PC-3 (cell line): ENCODE measurements at regions not wholly inside any gene's neighbourhood (a gene's known extent, or its start where the extent isn't known, plus 50 kb on each side); places are given as distances from the start of the nearest gene placed in this dataset.

Source experiments
- ATAC-seq: fragments of 200-7000 bp; cut with Tn5 transposase; 2 replicates; pipeline ENCODE4 v1.9.1; 2020; ENCODE audit warnings: mild to moderate bottlenecking, moderate library complexity
- BruUV-seq: library from RNA; stranded (reverse); fragments of 400-500 nt; replicated peaks from 2 replicates; lab custom pipeline; 2021; lab: Mats Ljungman, UMichigan
- CTCF ChIA-PET: fragments of 300-600 bp; sonication (Branson Sonifier 250); formaldehyde crosslinking; loops from one replicate; lab custom pipeline; 2022; ENCODE audit warnings: antibody characterized with exemption; lab: Charles Lee
- POLR2A ChIA-PET: fragments of 300-600 bp; sonication (Branson Sonifier 250); formaldehyde crosslinking; loops from one replicate; lab custom pipeline; 2022; ENCODE audit warnings: antibody characterized with exemption; ENCODE audit not compliant: unreplicated experiment; lab: Charles Lee
- DNase-seq: peaks from one replicate; pipeline ENCODE4 v3.0.0-alpha.2; 2015
- H2AFZ ChIP-seq: fragments of 300-600 bp; sonication (generic); 2 replicates; pipeline ENCODE4 v1.6.0; 2016; ENCODE audit warnings: antibody characterized with exemption, low read length
- H3F3A ChIP-seq: fragments of 300-600 bp; sonication (generic); one replicate; pipeline ENCODE4 v1.6.0; 2017; ENCODE audit warnings: antibody characterized with exemption, low read length, control low read depth, mild to moderate bottlenecking; ENCODE audit not compliant: unreplicated experiment
- H3K27ac ChIP-seq: fragments of 300-600 bp; sonication (generic); 2 replicates; pipeline ENCODE4 v1.5.1; 2016; ENCODE audit warnings: mild to moderate bottlenecking, low read length
- H3K27me3 ChIP-seq: fragments of 300-600 bp; sonication (generic); 2 replicates; pipeline ENCODE4 v1.6.1; 2016; ENCODE audit warnings: low read length, mixed read lengths
- H3K36me3 ChIP-seq: fragments of 300-600 bp; sonication (generic); 2 replicates; pipeline ENCODE4 v1.6.1; 2016; ENCODE audit warnings: low read depth, mixed run types, low read length, mixed read lengths
- H3K4me1 ChIP-seq: fragments of 300-600 bp; sonication (generic); 2 replicates; pipeline ENCODE4 v1.5.1; 2016; ENCODE audit warnings: low read length; ENCODE audit not compliant: insufficient read depth
- H3K4me2 ChIP-seq: fragments of 300-600 bp; sonication (generic); 2 replicates; pipeline ENCODE4 v1.6.0; 2016; ENCODE audit warnings: low read length
- H3K4me3 ChIP-seq: fragments of 300-600 bp; sonication (generic); 2 replicates; pipeline ENCODE4 v1.5.1; 2016; ENCODE audit warnings: mild to moderate bottlenecking, low read length, mixed read lengths
- H3K79me2 ChIP-seq: fragments of 300-600 bp; sonication (generic); 2 replicates; pipeline ENCODE4 v1.6.1; 2017; ENCODE audit warnings: low read length, mixed read lengths
- H3K9ac ChIP-seq: fragments of 300-600 bp; sonication (generic); 2 replicates; pipeline ENCODE4 v1.6.0; 2016; ENCODE audit warnings: mild to moderate bottlenecking, low read length
- H3K9me2 ChIP-seq: fragments of 300-600 bp; sonication (generic); replicated peaks from 2 replicates; pipeline ENCODE4 v1.6.1; 2016; ENCODE audit warnings: mixed run types, low read length, mixed read lengths
- H3K9me3 ChIP-seq: fragments of 300-600 bp; sonication (generic); 2 replicates; pipeline ENCODE4 v1.6.1; 2016; ENCODE audit warnings: low read length, mixed read lengths
- H4K20me1 ChIP-seq: fragments of 300-600 bp; sonication (generic); 2 replicates; pipeline ENCODE4 v1.6.1; 2016; ENCODE audit warnings: low read length, mixed read lengths
- EZH2 ChIP-seq: fragments of 300-600 bp; sonication (generic); IDR thresholded peaks from one replicate; pipeline ENCODE4 v1.6.1; 2017; ENCODE audit warnings: antibody characterized with exemption, mild to moderate bottlenecking, low read length; ENCODE audit not compliant: unreplicated experiment
- EZH2phosphoT487 ChIP-seq: fragments of 300-600 bp; sonication (generic); IDR thresholded peaks from 2 replicates; pipeline ENCODE4 v1.6.1; 2018; ENCODE audit warnings: mild to moderate bottlenecking, antibody characterized with exemption, low read length, borderline replicate concordance
- intact Hi-C: fragments of 100-400 bp; cut with micrococcal nuclease; formaldehyde crosslinking; loops from 2 replicates; pipeline ENCODE4 v1.9.0; 2023
- TF ChIP-seq, protein P1 (sequence below): fragments of 300-600 bp; sonication (generic); conservative IDR thresholded peaks from 2 replicates; pipeline ENCODE4 v1.5.1; 2017; ENCODE audit warnings: antibody characterized with exemption, low read depth, mild to moderate bottlenecking, low read length

- no peaks in the 10 kb centered on the region for H3K9me2 ChIP-seq
- no peaks in the 10 kb centered on the region for H4K20me1 ChIP-seq
- ATAC-seq (no peak), DNase-seq (no peak)
- H3K27me3 ChIP-seq, result no peaks in the 10 kb centered on the region
- H3K9ac ChIP-seq, result no peak overlapping the region
- intact Hi-C loops, result no loop called here
- POLR2A ChIA-PET, result no interaction called here
- no peaks in the 10 kb centered on the region for H3F3A ChIP-seq
- H3K9me3 ChIP-seq, result no peaks in the 10 kb centered on the region
- TF ChIP-seq, protein P1, sequence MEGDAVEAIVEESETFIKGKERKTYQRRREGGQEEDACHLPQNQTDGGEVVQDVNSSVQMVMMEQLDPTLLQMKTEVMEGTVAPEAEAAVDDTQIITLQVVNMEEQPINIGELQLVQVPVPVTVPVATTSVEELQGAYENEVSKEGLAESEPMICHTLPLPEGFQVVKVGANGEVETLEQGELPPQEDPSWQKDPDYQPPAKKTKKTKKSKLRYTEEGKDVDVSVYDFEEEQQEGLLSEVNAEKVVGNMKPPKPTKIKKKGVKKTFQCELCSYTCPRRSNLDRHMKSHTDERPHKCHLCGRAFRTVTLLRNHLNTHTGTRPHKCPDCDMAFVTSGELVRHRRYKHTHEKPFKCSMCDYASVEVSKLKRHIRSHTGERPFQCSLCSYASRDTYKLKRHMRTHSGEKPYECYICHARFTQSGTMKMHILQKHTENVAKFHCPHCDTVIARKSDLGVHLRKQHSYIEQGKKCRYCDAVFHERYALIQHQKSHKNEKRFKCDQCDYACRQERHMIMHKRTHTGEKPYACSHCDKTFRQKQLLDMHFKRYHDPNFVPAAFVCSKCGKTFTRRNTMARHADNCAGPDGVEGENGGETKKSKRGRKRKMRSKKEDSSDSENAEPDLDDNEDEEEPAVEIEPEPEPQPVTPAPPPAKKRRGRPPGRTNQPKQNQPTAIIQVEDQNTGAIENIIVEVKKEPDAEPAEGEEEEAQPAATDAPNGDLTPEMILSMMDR, result no peak
- TF ChIP-seq EZH2phosphoT487 (no peak), EZH2 (no peak)
- CTCF ChIA-PET, result no interaction called here
- no peak overlapping the region for H3K27ac ChIP-seq
- no peak overlapping the region for H2AFZ ChIP-seq
- no TSS peak for BruUV-seq
- H3K4me1 ChIP-seq, result no peaks in the 10 kb centered on the region
- no peak overlapping the region for H3K4me2 ChIP-seq
- H3K79me2 ChIP-seq, result no peaks in the 10 kb centered on the region
- H3K36me3 ChIP-seq, result no peaks in the 10 kb centered on the region
- H3K4me3 ChIP-seq, result no peak overlapping the region
Measured at GRCh38 chr13:53522034-53522433, 493.4 kb downstream of the OLFM4 start.

GRCh38 chr13:53537586-53537985 lies 509.0 kb downstream of the OLFM4 start:
- POLR2A ChIA-PET, result no interaction called here
- Histone ChIP-seq H3K27me3 (no peaks in the 10 kb centered on the region), H4K20me1 (no peaks in the 10 kb centered on the region), H3K4me1 (no peaks in the 10 kb centered on the region), H3K9me2 (no peaks in the 10 kb centered on the region), H2AFZ (no peak overlapping the region), H3K9ac (no peak overlapping the region), H3F3A (no peaks in the 10 kb centered on the region), H3K79me2 (no peaks in the 10 kb centered on the region), H3K27ac (no peak overlapping the region), H3K4me2 (no peak overlapping the region), H3K4me3 (no peak overlapping the region), H3K9me3 (no peaks in the 10 kb centered on the region), H3K36me3 (no peaks in the 10 kb centered on the region)
- TF ChIP-seq EZH2 (no peak), EZH2phosphoT487 (no peak)
- TF ChIP-seq, protein P1, result no peak
- no peak for DNase-seq
- CTCF ChIA-PET, result no interaction called here
- intact Hi-C loops, result no loop called here
- BruUV-seq, result no TSS peak
- no peak for ATAC-seq

DNA sequence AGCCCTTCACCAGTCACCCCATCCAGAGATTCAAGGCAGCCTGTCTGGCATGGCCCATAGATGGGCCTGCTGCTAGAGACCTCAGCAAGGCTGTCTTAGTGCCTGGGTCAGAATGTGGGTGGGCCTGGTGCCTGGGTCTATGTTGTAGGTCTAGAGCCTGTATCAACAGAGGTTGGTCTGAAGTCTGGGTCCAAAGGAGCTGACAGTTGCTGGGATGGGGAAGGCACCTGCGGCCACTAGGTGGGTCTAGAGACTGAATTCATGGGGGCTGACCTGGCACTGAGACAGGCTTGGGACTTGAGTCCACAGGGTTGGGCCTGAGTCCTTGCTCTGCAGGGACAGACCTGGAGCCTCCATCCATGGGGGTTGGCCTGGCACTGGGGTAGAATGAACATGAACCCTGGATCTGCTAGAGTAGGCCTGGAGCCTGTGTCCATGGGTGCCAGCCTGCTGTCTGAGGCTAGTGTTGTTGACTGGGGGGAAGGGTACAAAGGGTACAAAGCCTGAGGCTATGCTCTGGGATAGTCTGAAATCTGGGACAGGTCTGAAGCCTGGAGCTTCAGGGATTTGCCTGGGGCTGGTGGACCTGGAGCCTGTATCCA lies 516.8 kb downstream of the OLFM4 start:
- Histone ChIP-seq H3K9me2 (no peaks in the 10 kb centered on the region), H3K27ac (no peak overlapping the region), H4K20me1 (no peaks in the 10 kb centered on the region), H3K27me3 (no peaks in the 10 kb centered on the region), H3K79me2 (no peaks in the 10 kb centered on the region), H2AFZ (no peak overlapping the region), H3K9ac (no peak overlapping the region), H3K36me3 (no peaks in the 10 kb centered on the region), H3K9me3 (no peaks in the 10 kb centered on the region), H3K4me3 (no peak overlapping the region), H3F3A (no peaks in the 10 kb centered on the region), H3K4me2 (no peak overlapping the region), H3K4me1 (no peaks in the 10 kb centered on the region)
- BruUV-seq, result no TSS peak
- intact Hi-C loops, result no loop called here
- DNase-seq, result no peak
- ChIA-PET POLR2A (no interaction called here), CTCF (no interaction called here)
- no peak for ATAC-seq
- TF ChIP-seq EZH2, result no peak
- TF ChIP-seq EZH2phosphoT487, result no peak
- TF ChIP-seq, protein P1, result no peak
